Prostate gland (tissue), 2 donors: ENCODE measurements at regions not wholly inside any gene's neighbourhood (a gene's known extent, or its start where the extent isn't known, plus 50 kb on each side); places are given as distances from the start of the nearest gene placed in this dataset.

ENCODE experiments used
- DNase-seq: peaks from one replicate; pipeline ENCODE4 v3.0.0-alpha.2; 2019; ENCODE audit warnings: low spot score
- H3K27ac ChIP-seq, 2 donors: fragments of 200-600 bp; sonication (generic); 2 replicates each; pipeline ENCODE4 v1.5.1; 2017 to 2019
- H3K27me3 ChIP-seq: fragments of 200-600 bp; sonication (generic); replicated peaks from 2 replicates; pipeline ENCODE4 v1.5.1; 2019; ENCODE audit not compliant: insufficient read depth
- H3K36me3 ChIP-seq, 2 donors: fragments of 200-600 bp; sonication (generic); 1 replicate in 1 of 2; 2 replicates in 1 of 2; pipeline versions ENCODE4 v1.5.1 to v1.8.1; 2017 to 2019
- H3K4me1 ChIP-seq: fragments of 200-600 bp; sonication (generic); replicated peaks from 2 replicates; pipeline ENCODE4 v1.5.1; 2019
- H3K4me3 ChIP-seq, 2 donors: fragments of 200-600 bp; sonication (generic); 2 replicates each; pipeline ENCODE4 v1.5.1; 2017 to 2019
- H3K9me3 ChIP-seq: fragments of 200-600 bp; sonication (generic); 2 replicates; pipeline ENCODE4 v1.5.1; 2017
- CTCF ChIP-seq, 4 experiments: fragments of 200-600 bp in 2 of 4; fragments of 450-650 bp in 2 of 4; sonication (generic) in 2 of 4; IDR thresholded peaks; 1 replicate in 3 of 4; 2 replicates in 1 of 4; pipeline ENCODE4 v1.5.1; 2016 to 2019; ENCODE audit warnings: antibody characterized with exemption in 4 of 4, mild to moderate bottlenecking in 2 of 4, moderate library complexity in 2 of 4
- POLR2A ChIP-seq: fragments of 450-650 bp; IDR thresholded peaks from one replicate; pipeline ENCODE4 v1.6.1; 2016; ENCODE audit warnings: antibody characterized with exemption, mild to moderate bottlenecking
- POLR2AphosphoS5 ChIP-seq: sonication (generic); formaldehyde crosslinking; IDR thresholded peaks from one replicate; pipeline ENCODE4 v1.6.1; 2017; ENCODE audit warnings: antibody characterized with exemption
- WGBS: methylation state at CpG from one replicate; pipeline ENCODE4 v1.1.5; 2018; 5-methylcytosine and 5-hydroxymethylcytosine counted together
- intact Hi-C: fragments of 100-400 bp; cut with DNase I; formaldehyde crosslinking; loops from one replicate; pipeline ENCODE4 v1.14.2; 2022

DNA sequence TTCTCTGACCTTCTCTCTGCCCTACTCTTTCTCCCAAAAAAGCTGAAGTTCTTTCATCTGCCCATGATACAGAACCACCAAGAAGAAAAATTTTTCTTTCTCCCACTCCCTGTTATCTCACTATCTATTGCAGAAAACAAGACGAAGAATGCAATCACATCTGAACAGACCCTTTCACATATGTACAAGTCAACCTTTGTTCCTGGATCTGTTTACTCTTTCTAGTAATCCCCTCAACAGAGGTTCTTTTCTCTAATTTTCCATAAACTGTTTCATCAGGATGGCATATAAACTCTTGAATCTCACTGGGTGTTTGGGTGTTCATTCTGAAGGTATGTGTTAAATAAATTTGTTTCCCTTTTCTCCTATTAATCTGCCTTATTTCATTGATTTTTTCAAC is 1262.7 kb upstream of the NRXN1 start:
- H3K9me3 ChIP-seq = no peaks in the 10 kb centered on the region
- no peaks in the 10 kb centered on the region for H3K36me3 ChIP-seq
- no peaks in the 10 kb centered on the region for H3K4me1 ChIP-seq
- no peak overlapping the region for H3K4me3 ChIP-seq
- TF ChIP-seq POLR2AphosphoS5 = no peak
- no peak for TF ChIP-seq CTCF (IDR thresholded peaks at IDR 0.05)
- TF ChIP-seq POLR2A = no peak
- WGBS = 18% methylated on average over 1 of the region's 1 CpG
- intact Hi-C loops = no loop called here
- H3K27me3 ChIP-seq = no peaks in the 10 kb centered on the region
- DNase-seq = no peak
- H3K27ac ChIP-seq = no peak overlapping the region

DNA sequence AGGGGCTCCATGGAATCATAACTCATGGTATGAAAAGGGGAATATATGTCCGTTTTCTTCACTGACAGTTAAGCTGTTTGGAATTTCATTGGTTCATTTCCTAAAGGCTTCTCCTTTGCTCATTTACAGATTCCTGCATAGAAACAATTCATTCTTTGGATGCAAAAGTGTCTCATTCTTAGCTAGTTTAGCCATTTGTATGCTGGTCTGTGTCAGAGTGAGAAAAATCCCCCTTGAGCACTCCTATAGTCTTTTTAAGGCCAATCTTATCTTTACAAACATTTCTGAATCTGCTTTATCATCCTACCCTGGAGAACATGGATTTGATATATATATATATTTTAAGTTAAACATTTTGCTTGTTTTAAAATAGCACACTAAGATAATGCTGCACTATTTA is 1260.9 kb upstream of the NRXN1 start:
- H3K27me3 ChIP-seq = no peaks in the 10 kb centered on the region
- no peaks in the 10 kb centered on the region for H3K4me1 ChIP-seq
- no peaks in the 10 kb centered on the region for H3K9me3 ChIP-seq
- intact Hi-C loops = no loop called here
- no peaks in the 10 kb centered on the region for H3K36me3 ChIP-seq
- no peak for TF ChIP-seq POLR2A
- TF ChIP-seq CTCF (IDR thresholded peaks at IDR 0.05) = no peak
- no peak for TF ChIP-seq POLR2AphosphoS5
- no peak overlapping the region for H3K4me3 ChIP-seq
- no peak for DNase-seq
- H3K27ac ChIP-seq = no peak overlapping the region
- WGBS = 68% methylated on average over 1 of the region's 1 CpG

DNA sequence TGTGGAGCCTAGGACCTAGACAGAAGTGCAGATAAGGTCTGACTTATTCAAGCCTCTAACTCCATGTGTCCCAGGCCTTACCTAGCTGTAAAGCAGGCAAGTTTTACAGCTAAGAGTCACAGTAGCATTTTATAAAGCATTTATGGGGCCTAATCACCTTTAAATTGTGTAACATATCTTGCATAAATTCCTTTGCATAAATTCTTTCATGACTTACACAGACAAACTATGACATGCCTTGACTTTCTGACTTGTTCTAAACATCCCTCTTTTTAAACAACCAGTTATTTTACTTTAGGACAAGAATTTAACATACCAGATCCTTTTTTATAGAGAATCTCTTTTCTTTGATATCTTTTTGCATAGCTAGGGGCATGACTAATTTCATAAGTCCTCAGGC is 1257.8 kb upstream of the NRXN1 start:
- H3K27me3 ChIP-seq = no peaks in the 10 kb centered on the region
- no peak overlapping the region for H3K4me3 ChIP-seq
- H3K4me1 ChIP-seq = no peaks in the 10 kb centered on the region
- intact Hi-C loops = no loop called here
- no peak overlapping the region for H3K27ac ChIP-seq
- no peak for DNase-seq
- H3K9me3 ChIP-seq = no peaks in the 10 kb centered on the region
- TF ChIP-seq POLR2AphosphoS5 (no peak), CTCF (IDR thresholded peaks at IDR 0.05) (no peak), POLR2A (no peak)
- no peaks in the 10 kb centered on the region for H3K36me3 ChIP-seq

GRCh38 chr2:52288596-52288995 is 1256.7 kb upstream of the NRXN1 start:
- H3K4me3 ChIP-seq = no peak overlapping the region
- H3K27me3 ChIP-seq = no peaks in the 10 kb centered on the region
- TF ChIP-seq CTCF (IDR thresholded peaks at IDR 0.05) = no peak
- no peak for TF ChIP-seq POLR2A
- no peak for TF ChIP-seq POLR2AphosphoS5
- intact Hi-C loops = no loop called here
- no peaks in the 10 kb centered on the region for H3K4me1 ChIP-seq
- no peaks in the 10 kb centered on the region for H3K36me3 ChIP-seq
- no peaks in the 10 kb centered on the region for H3K9me3 ChIP-seq
- no peak for DNase-seq
- no peak overlapping the region for H3K27ac ChIP-seq

DNA sequence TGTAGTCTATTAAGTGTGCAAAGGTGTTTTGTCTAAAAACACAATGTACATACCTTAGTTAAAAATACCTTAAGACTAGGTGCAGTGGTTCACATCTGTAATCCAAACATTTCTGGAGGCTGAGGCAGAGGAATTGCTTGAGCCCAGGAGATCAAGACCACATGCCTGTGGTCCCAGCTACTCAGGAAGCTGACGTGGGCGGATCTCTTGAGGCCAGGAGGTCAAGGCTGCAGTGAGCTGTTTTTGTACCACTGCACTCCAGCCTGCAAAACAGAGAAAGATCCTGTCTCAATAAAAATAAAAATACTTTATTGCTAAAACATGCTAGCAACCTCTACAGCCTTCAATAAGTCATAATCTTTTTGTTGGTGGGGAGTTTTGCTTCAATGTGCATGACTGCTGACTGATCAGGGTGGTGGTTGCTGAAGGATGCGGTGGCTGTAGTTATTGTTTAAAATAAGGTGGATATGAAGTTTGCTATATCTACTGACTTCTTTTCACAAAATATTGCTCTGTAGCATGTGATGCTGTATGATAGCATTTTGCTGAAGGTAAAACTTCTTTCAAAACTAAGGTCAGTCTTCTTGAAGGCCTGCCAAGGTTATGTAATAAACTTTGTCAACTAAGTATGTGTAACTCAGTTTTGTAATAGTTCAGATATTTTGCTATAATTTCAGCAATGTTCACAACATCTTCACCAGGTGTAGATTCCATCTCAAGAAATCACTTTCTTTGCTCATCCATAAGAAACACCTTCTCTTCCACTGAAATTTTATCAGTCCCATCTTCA is 1238.0 kb upstream of the NRXN1 start:
- no peak overlapping the region for H3K4me3 ChIP-seq
- no peak overlapping the region for H3K27ac ChIP-seq
- no peaks in the 10 kb centered on the region for H3K27me3 ChIP-seq
- TF ChIP-seq CTCF (IDR thresholded peaks at IDR 0.05) (no peak), POLR2A (no peak), POLR2AphosphoS5 (no peak)
- H3K9me3 ChIP-seq = no peaks in the 10 kb centered on the region
- WGBS = 86% methylated on average over 3 of the region's 3 CpGs
- intact Hi-C loops = no loop called here
- H3K4me1 ChIP-seq = no peaks in the 10 kb centered on the region
- no peaks in the 10 kb centered on the region for H3K36me3 ChIP-seq
- no peak for DNase-seq
